Subcutaneous abdominal adipose tissue (tissue), 5 donors: ENCODE measurements at regions not wholly inside any gene's neighbourhood (a gene's known extent, or its start where the extent isn't known, plus 50 kb on each side); places are given as distances from the start of the nearest gene placed in this dataset.

ENCODE experiments used
- H3K27ac ChIP-seq: one replicate; pipeline ENCODE4 v1.7.0; 2013; ENCODE audit warnings: low read depth, mild to moderate bottlenecking, inconsistent platforms, low read length, moderate library complexity
- H3K27me3 ChIP-seq, 5 donors: one replicate each; pipeline ENCODE4 v1.7.0; 2013; ENCODE audit warnings: low read length in 5 of 5, inconsistent platforms in 1 of 5; ENCODE audit not compliant: control insufficient read depth in 5 of 5, insufficient read depth in 4 of 5
- H3K36me3 ChIP-seq, 5 donors: one replicate each; pipeline ENCODE4 v1.7.0; 2013; ENCODE audit warnings: low read length in 5 of 5; ENCODE audit not compliant: control insufficient read depth in 5 of 5, insufficient read depth in 5 of 5
- H3K4me1 ChIP-seq, 5 donors: one replicate each; pipeline ENCODE4 v1.7.0; 2013; ENCODE audit warnings: low read length in 5 of 5, mild to moderate bottlenecking in 3 of 5, moderate library complexity in 1 of 5; ENCODE audit not compliant: control insufficient read depth in 5 of 5, insufficient read depth in 5 of 5
- H3K4me3 ChIP-seq, 5 donors: one replicate each; pipeline ENCODE4 v1.7.0; 2013; ENCODE audit warnings: low read length in 5 of 5, low read depth in 1 of 5
- H3K9ac ChIP-seq, 5 donors: one replicate each; pipeline ENCODE4 v1.7.0; 2013; ENCODE audit warnings: low read length in 5 of 5, mild to moderate bottlenecking in 4 of 5, moderate library complexity in 3 of 5
- H3K9me3 ChIP-seq, 5 donors: one replicate each; pipeline ENCODE4 v1.7.0; 2013; ENCODE audit warnings: low read length in 5 of 5; ENCODE audit not compliant: control insufficient read depth in 5 of 5
- donor health status: healthy.
- donor health status: healthy.
- donor health status: healthy.
- donor health status: healthy.
- donor health status: healthy.

DNA sequence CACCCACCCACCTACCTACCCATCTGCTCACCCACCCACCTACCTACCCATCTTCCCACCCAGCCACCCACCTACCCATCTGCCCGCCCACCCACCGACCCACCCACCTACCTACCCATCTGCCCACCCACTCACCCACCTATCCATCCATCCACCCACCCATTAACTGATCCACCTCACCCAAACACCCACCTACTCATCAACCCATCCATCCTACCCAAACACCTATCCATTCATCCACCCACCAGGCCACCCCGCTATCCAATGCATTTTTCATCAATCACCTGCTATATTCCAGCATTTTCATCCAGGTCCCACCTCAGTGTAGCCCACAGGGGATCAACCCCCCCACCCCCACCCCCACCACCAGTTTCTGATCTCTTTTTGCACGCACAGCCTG, 121.8 kb downstream of the GLI2 start:
- Histone ChIP-seq H3K4me1 (peaks cover 0 to 11% (median 8%) of the 10 kb centered on the region in 5 donors), H3K4me3 (no peak overlapping the region), H3K9me3 (no peaks in the 10 kb centered on the region), H3K27ac (no peak overlapping the region), H3K9ac (no peak overlapping the region), H3K36me3 (no peaks in the 10 kb centered on the region), H3K27me3 (peaks cover 0 to 5% (median 0%) of the 10 kb centered on the region in 5 donors)

DNA sequence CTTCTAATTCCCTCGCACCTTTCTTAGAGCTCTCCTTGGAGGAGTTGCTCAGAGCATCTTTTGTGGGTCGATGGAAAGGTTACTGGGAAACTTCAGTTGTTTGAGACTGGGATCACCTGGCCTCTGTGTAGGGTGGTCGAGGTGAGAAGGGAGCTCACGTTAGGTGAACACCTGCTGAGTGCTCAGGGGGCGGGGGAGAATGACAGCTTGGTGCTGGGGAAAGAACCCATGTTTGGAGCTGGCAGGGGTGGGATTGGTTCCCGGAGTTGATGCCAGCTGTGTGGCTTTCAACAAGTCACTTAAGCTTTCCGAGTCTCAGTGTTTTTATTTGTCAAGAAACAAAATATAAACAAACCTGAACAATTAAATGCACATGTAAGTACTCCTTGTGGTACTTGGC, 122.3 kb downstream of the GLI2 start:
- H3K27me3 ChIP-seq = peaks cover 0 to 5% (median 0%) of the 10 kb centered on the region in 5 donors
- H3K9me3 ChIP-seq = no peaks in the 10 kb centered on the region
- H3K4me1 ChIP-seq = peaks cover 0 to 11% (median 8%) of the 10 kb centered on the region in 5 donors
- no peak overlapping the region for H3K9ac ChIP-seq
- no peak overlapping the region for H3K27ac ChIP-seq
- no peak overlapping the region for H3K4me3 ChIP-seq
- no peaks in the 10 kb centered on the region for H3K36me3 ChIP-seq

DNA sequence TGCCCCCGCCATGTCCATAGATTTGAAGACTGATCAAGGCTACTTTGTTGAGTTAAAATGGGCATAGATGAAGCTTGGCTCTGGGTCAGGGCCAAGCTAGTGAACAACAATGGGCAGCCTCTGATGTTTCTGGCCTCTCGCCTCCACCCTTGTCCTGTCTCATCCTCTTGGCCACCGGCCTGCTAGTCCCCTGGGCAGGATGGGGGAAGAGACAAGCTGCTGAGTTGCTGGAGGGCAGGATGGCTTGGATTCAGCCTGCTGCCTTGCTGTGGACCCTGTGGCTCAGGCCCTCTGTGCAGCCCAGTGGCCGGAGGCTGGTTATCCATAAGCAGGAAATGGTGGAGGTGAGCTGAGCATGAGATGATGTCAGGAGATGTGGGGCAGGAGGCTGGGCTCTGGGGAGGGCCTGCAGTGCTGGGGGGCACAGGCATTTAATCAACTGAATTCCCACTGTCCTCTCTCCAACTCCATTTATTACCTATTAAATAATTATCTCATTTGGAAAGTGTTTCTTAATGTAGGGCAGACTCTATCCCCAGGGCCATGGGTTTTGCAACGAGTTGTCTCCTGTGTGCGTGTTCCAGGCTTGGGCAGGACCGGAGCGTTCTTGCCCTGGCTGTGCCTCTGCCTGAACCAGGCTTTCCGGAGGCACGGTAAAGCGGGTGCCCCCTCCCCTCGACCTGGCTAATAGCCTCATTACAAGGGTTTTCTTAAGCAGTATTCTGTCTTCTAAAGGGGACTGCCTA, 122.9 kb downstream of the GLI2 start:
- Histone ChIP-seq H3K4me3 (no peak overlapping the region), H3K9me3 (no peaks in the 10 kb centered on the region), H3K4me1 (peaks cover 0 to 13% (median 11%) of the 10 kb centered on the region in 5 donors), H3K36me3 (no peaks in the 10 kb centered on the region), H3K27ac (no peak overlapping the region), H3K9ac (no peak overlapping the region), H3K27me3 (peaks cover 0 to 5% (median 0%) of the 10 kb centered on the region in 5 donors)

DNA sequence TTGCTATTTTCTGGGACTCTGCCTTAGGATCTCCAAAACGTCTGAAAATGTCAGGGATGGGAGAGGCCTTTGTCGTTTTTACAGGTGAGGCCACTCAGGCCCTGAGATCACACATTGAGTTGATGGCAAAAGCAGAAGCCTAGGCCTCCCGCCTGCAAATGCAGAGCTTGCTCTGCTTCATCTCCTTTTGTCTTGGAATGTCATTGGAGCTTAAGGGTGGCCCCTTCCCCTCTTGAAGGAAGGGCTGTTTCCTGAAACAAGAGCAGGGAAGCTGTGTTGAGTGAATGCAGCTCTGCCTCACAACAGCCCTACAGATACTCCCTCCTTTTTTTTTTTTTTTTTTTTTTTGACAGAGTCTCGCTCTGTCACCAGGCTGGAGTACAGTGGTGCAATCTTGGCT, 123.5 kb downstream of the GLI2 start:
- H3K9me3 ChIP-seq = no peaks in the 10 kb centered on the region
- H3K27me3 ChIP-seq = peaks cover 0 to 9% (median 0%) of the 10 kb centered on the region in 5 donors
- H3K36me3 ChIP-seq = no peaks in the 10 kb centered on the region
- no peak overlapping the region for H3K4me3 ChIP-seq
- peaks cover 0 to 15% (median 13%) of the 10 kb centered on the region in 5 donors for H3K4me1 ChIP-seq
- H3K27ac ChIP-seq = no peak overlapping the region
- no peak overlapping the region for H3K9ac ChIP-seq

DNA sequence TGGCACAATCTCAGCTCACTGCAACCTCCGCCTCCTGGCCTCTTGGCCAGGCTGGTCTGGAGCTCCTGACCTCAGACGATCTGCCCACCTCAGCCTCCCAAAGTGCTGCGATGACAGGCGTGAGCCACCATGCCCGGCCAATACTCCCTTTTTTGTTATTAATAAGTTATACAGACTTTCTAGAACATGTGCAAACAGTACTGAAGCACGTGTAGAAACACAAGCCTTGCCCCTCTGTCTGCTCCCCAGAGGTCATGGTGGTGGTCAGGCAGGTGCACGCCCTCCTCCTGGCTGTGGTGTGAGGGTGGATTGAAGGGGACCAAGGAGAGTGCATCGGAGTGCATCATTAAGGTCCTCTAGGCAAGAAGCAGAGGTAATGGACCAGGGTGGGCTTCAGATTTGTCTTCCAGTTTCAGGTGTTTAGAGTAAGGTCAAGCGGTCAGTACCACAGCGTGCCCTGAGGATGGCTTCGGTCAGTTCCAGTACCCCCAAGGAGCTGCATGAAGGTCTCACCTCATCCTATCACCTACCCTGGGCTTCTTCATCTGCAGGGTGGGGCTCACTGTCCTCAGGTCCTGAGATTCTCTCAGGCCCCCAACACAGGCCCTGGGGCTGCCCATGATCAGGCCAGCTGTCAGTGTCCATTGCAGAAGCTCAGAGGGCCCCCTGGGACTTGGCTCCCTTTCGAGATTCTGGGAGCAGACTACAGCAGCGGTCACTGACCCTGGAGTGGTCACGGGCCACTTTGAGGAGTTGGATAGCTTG, 124.3 kb downstream of the GLI2 start:
- H3K27ac ChIP-seq = no peak overlapping the region
- H3K9me3 ChIP-seq = no peaks in the 10 kb centered on the region
- no peak overlapping the region for H3K9ac ChIP-seq
- no peaks in the 10 kb centered on the region for H3K36me3 ChIP-seq
- H3K27me3 ChIP-seq = peaks cover 0 to 13% (median 3%) of the 10 kb centered on the region in 5 donors
- H3K4me1 ChIP-seq = peaks cover 0 to 15% (median 13%) of the 10 kb centered on the region in 5 donors
- H3K4me3 ChIP-seq = no peak overlapping the region

DNA sequence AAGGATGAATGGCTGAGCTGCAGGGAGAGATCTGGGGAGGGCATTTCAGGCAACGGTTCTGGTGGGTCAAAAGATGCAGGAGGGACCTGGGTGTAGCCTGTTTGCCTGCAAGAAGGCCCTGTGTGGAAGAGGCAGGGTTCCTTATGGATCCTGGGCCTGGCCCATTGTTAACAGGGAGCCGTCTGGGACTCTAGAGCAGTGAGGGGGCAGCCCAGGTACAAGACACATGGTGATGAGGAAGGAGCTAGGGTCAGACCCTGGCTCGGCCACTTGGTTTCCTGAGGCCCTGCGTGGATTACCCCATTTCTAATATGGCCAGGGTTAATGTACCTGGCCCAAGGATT, 124.9 kb downstream of the GLI2 start:
- Histone ChIP-seq H3K36me3 (no peaks in the 10 kb centered on the region), H3K27ac (no peak overlapping the region), H3K27me3 (peaks cover 0 to 16% (median 7%) of the 10 kb centered on the region in 5 donors), H3K4me1 (peaks cover 0 to 15% (median 13%) of the 10 kb centered on the region in 5 donors), H3K9ac (no peak overlapping the region), H3K9me3 (no peaks in the 10 kb centered on the region), H3K4me3 (no peak overlapping the region)

DNA sequence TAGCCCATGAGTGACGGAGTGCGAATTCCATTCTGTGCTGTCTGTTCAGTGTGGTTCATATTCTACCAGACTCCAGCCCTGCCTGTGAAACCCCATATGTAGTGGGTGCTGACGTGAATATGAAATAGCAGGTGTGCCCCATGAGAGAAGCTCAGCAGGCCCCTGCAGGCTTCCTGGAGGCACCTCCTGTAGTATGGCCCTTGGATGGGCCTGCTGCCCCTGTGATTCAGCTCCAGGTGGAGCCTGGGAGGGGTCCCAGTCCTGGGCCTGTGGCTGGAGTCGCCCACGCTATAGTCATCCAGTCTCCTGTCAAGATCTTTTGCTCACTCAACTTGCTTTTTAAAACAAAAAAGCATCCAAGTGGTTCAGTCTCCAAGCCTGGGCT, 125.5 kb downstream of the GLI2 start:
- Histone ChIP-seq H3K9me3 (no peaks in the 10 kb centered on the region), H3K4me3 (no peak overlapping the region), H3K36me3 (no peaks in the 10 kb centered on the region), H3K27me3 (peaks cover 0 to 21% (median 13%) of the 10 kb centered on the region in 5 donors), H3K27ac (no peak overlapping the region), H3K4me1 (peaks cover 0 to 15% (median 13%) of the 10 kb centered on the region in 5 donors), H3K9ac (no peak overlapping the region)

DNA sequence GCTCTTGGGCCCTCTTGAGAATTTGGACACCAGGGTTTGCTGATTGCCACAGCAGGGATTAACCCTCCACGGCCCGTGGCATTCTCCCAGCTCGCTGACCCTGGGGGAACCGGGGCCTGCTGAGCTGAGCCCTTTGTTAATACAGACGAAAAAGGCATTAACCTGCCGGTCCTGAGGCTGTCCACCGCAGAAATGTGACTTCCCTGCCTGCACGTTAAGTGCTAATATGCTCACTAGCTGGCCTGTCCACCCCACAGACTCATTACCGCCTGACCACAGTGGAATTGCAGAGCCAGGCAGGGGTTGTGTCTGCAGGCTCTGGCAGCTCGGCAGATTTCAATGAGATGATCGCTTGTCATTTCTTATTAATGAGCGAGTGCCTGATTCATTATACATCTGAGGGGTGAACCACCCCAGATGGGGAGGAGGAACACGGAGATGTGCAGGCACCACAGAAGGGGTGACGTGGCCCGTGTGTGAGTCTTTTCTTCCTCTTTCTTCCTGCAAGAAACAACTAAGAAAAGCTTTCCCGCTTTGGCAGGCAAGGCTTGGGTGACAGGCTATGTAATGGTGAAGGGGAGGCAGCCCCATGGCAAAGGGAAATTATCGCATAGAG, 126.0 kb downstream of the GLI2 start:
- H3K27ac ChIP-seq = no peak overlapping the region
- H3K4me3 ChIP-seq = no peak overlapping the region
- peaks cover 0 to 14% (median 12%) of the 10 kb centered on the region in 5 donors for H3K4me1 ChIP-seq
- H3K9ac ChIP-seq = no peak overlapping the region
- no peaks in the 10 kb centered on the region for H3K9me3 ChIP-seq
- H3K27me3 ChIP-seq = peaks cover 0 to 22% (median 16%) of the 10 kb centered on the region in 5 donors
- H3K36me3 ChIP-seq = no peaks in the 10 kb centered on the region

DNA sequence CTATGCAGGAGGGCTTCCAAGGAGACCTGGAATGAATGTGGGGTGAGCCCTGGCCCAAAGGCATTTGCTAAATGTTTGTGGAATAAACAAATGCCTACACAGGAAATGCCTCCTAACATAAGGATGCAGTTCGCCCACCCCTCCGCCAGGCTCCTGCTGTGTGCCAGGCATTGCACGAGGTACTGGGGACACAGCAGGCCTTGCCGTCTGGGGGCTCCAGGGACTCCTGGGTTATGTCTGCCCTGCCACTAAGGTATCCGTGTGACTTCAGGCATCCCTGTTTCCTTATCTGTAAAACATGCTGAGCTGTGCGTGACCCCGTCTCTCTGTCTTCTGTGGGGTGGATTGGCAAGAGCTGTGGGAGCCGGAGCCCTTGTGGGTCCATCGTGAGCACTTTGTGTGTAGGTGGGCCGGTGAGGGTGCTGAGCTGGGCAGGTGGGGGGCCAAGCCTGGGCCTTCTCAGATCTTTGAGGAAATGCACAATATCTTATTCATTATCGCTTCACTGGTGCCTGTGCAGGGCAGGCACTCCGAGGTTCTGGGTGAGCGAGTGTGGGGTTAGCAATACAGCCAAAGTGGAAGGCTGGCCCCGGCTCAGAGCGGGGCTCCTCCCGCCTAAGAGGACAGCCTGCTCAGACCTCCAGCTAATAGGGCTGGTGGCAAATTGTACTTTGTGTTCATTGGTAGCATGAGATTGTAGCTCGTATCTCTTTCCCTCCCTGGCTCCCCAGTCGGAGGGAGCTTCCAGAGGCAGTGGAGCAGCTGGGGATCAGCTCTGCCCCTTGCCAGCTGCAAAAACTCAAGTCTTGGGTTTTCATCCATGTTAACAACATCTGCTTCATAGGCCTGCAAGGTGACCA, 126.8 kb downstream of the GLI2 start:
- Histone ChIP-seq H3K4me3 (no peak overlapping the region), H3K27me3 (peaks cover 0 to 22% (median 21%) of the 10 kb centered on the region in 5 donors), H3K27ac (no peak overlapping the region), H3K36me3 (no peaks in the 10 kb centered on the region), H3K9me3 (no peaks in the 10 kb centered on the region), H3K9ac (no peak overlapping the region), H3K4me1 (peaks cover 0 to 22% (median 19%) of the 10 kb centered on the region in 5 donors)
